WTC11 (cell line): ENCODE measurements at regions not wholly inside any gene's neighbourhood (a gene's known extent, or its start where the extent isn't known, plus 50 kb on each side); places are given as distances from the start of the nearest gene placed in this dataset.

Experiments used
- ATAC-seq: fragments of 200-7000 bp; cut with Tn5 transposase; 2 replicates; pipeline ENCODE4 v1.10.0; 2021; ENCODE audit warnings: mild to moderate bottlenecking, moderate library complexity
- CTCF ChIA-PET: fragments of 300-600 bp; sonication (Branson Sonifier 250); formaldehyde crosslinking; loops from one replicate; lab custom pipeline; 2021; ENCODE audit warnings: antibody characterized with exemption; lab: Charles Lee
- POLR2A ChIA-PET: fragments of 350-600 bp; sonication (Branson Sonifier 250); formaldehyde crosslinking; loops from one replicate; lab custom pipeline; 2021; ENCODE audit warnings: antibody characterized with exemption; lab: Charles Lee
- DNase-seq: peaks from one replicate; pipeline ENCODE4 v3.0.0; 2021; ENCODE audit warnings: low spot score
- H3K27ac Mint-ChIP-seq: 2 replicates; pipeline ENCODE4 v1.8.0; 2021; ENCODE audit warnings: mixed read lengths
- H3K27me3 Mint-ChIP-seq: 2 replicates; pipeline ENCODE4 v1.8.0; 2021; ENCODE audit warnings: low read depth, mild to moderate bottlenecking, moderate library complexity, mixed read lengths
- H3K36me3 Mint-ChIP-seq: 2 replicates; pipeline ENCODE4 v1.8.0; 2021; ENCODE audit warnings: mixed read lengths
- H3K4me1 Mint-ChIP-seq: 2 replicates; pipeline ENCODE4 v1.8.0; 2022; ENCODE audit warnings: mixed read lengths
- H3K4me3 Mint-ChIP-seq: 2 replicates; pipeline ENCODE4 v1.8.0; 2021; ENCODE audit warnings: mild to moderate bottlenecking, moderate library complexity, mixed read lengths
- H3K9me3 Mint-ChIP-seq: 2 replicates; pipeline ENCODE4 v1.8.0; 2021; ENCODE audit warnings: mixed read lengths
- E2F1 ChIP-seq: sonication (generic); formaldehyde crosslinking; IDR thresholded peaks from 2 replicates; pipeline ENCODE4 v1.8.0; 2022; ENCODE audit warnings: mild to moderate bottlenecking, missing genetic modification reagents
- NR2C2 ChIP-seq: sonication (generic); formaldehyde crosslinking; IDR thresholded peaks from 2 replicates; pipeline ENCODE4 v1.8.0; 2022; ENCODE audit warnings: mild to moderate bottlenecking, missing genetic modification reagents
- PREB ChIP-seq: sonication (generic); formaldehyde crosslinking; IDR thresholded peaks from 2 replicates; pipeline ENCODE4 v1.8.1; 2022; ENCODE audit warnings: mild to moderate bottlenecking, missing genetic modification reagents, moderate library complexity, borderline replicate concordance
- SMAD3 ChIP-seq: sonication (generic); formaldehyde crosslinking; IDR thresholded peaks from 2 replicates; pipeline ENCODE4 v1.8.0; 2022; ENCODE audit warnings: missing genetic modification reagents, mild to moderate bottlenecking, borderline replicate concordance
- TP53 ChIP-seq: sonication (generic); formaldehyde crosslinking; IDR thresholded peaks from 2 replicates; pipeline ENCODE4 v1.8.1; 2023; ENCODE audit warnings: mild to moderate bottlenecking, missing genetic modification reagents
- ZNF263 ChIP-seq: sonication (generic); formaldehyde crosslinking; IDR thresholded peaks from 2 replicates; pipeline ENCODE4 v1.8.1; 2022; ENCODE audit warnings: low read depth, mild to moderate bottlenecking, moderate library complexity, missing genetic modification reagents
- TF ChIP-seq, protein P1 (sequence below): sonication (generic); formaldehyde crosslinking; IDR thresholded peaks from 2 replicates; pipeline ENCODE4 v1.8.1; 2023; ENCODE audit warnings: mild to moderate bottlenecking, missing genetic modification reagents, moderate library complexity
- TF ChIP-seq, protein P2 (sequence below): sonication (generic); formaldehyde crosslinking; IDR thresholded peaks from 2 replicates; pipeline ENCODE4 v1.8.0; 2022; ENCODE audit warnings: mild to moderate bottlenecking, missing genetic modification reagents
- TF ChIP-seq, protein P3 (sequence below): fragments of 200-600 bp; IDR thresholded peaks from 2 replicates; pipeline ENCODE4 v1.8.0; 2022; ENCODE audit warnings: antibody characterized with exemption
- TF ChIP-seq, protein P4 (sequence below): sonication (generic); formaldehyde crosslinking; IDR thresholded peaks from 2 replicates; pipeline ENCODE4 v1.8.1; 2022; ENCODE audit warnings: low read depth, missing genetic modification reagents, borderline replicate concordance
- TF ChIP-seq, protein P5 (sequence below): fragments of 250-450 bp; sonication (Bioruptor Pico); IDR thresholded peaks from 2 replicates; pipeline ENCODE4 v2.1.2; 2022; ENCODE audit warnings: mild to moderate bottlenecking, moderate library complexity
- TF ChIP-seq, protein P6 (sequence below): sonication (generic); formaldehyde crosslinking; IDR thresholded peaks from 2 replicates; pipeline ENCODE4 v1.8.1; 2023; ENCODE audit warnings: mild to moderate bottlenecking, missing genetic modification reagents, borderline replicate concordance

DNA sequence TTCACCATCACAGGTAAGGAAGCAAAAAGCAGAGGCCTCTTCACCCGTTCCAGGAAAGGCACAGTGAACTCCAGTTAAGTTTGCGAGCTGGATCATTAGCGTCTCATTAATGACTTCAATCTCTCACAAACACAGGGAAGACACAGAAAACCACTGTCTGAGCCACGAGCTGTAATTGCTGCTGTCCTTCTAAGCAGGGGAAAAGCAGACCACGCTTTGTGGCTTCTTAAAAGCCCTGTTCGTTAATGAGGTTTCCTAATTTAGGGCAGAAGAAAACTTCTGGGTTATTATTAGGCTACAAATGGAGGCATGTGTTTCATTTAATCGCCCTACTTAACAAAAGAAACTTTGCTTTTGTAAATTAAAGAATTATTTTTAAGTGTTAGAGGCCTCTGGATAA, 50.6 kb upstream of the FAM174B start (continued):
- TF ChIP-seq, protein P1, sequence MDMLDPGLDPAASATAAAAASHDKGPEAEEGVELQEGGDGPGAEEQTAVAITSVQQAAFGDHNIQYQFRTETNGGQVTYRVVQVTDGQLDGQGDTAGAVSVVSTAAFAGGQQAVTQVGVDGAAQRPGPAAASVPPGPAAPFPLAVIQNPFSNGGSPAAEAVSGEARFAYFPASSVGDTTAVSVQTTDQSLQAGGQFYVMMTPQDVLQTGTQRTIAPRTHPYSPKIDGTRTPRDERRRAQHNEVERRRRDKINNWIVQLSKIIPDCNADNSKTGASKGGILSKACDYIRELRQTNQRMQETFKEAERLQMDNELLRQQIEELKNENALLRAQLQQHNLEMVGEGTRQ (CRISPR knock-in tag), result no peak
- TF ChIP-seq, protein P2, sequence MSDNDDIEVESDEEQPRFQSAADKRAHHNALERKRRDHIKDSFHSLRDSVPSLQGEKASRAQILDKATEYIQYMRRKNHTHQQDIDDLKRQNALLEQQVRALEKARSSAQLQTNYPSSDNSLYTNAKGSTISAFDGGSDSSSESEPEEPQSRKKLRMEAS (CRISPR knock-in tag), result no peak
- no peak for TF ChIP-seq TP53
- TF ChIP-seq, protein P3, sequence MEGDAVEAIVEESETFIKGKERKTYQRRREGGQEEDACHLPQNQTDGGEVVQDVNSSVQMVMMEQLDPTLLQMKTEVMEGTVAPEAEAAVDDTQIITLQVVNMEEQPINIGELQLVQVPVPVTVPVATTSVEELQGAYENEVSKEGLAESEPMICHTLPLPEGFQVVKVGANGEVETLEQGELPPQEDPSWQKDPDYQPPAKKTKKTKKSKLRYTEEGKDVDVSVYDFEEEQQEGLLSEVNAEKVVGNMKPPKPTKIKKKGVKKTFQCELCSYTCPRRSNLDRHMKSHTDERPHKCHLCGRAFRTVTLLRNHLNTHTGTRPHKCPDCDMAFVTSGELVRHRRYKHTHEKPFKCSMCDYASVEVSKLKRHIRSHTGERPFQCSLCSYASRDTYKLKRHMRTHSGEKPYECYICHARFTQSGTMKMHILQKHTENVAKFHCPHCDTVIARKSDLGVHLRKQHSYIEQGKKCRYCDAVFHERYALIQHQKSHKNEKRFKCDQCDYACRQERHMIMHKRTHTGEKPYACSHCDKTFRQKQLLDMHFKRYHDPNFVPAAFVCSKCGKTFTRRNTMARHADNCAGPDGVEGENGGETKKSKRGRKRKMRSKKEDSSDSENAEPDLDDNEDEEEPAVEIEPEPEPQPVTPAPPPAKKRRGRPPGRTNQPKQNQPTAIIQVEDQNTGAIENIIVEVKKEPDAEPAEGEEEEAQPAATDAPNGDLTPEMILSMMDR, result no peak
- TF ChIP-seq E2F1 (CRISPR knock-in tag), result no peak

GRCh38 chr15:92707880-92708551, 52.4 kb upstream of the FAM174B start:
- H3K27me3 Mint-ChIP-seq, result peaks cover 36% of the 10 kb centered on the region
- DNase-seq, result no peak
- TF ChIP-seq SMAD3 (no peak), ZNF263 (no peak), NR2C2 (CRISPR knock-in tag) (no peak), PREB (CRISPR knock-in tag) (no peak)
- TF ChIP-seq, protein P4, sequence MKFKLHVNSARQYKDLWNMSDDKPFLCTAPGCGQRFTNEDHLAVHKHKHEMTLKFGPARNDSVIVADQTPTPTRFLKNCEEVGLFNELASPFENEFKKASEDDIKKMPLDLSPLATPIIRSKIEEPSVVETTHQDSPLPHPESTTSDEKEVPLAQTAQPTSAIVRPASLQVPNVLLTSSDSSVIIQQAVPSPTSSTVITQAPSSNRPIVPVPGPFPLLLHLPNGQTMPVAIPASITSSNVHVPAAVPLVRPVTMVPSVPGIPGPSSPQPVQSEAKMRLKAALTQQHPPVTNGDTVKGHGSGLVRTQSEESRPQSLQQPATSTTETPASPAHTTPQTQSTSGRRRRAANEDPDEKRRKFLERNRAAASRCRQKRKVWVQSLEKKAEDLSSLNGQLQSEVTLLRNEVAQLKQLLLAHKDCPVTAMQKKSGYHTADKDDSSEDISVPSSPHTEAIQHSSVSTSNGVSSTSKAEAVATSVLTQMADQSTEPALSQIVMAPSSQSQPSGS (CRISPR knock-in tag), result no peak
- TF ChIP-seq, protein P1 (CRISPR knock-in tag), result no peak
- TF ChIP-seq, protein P5, sequence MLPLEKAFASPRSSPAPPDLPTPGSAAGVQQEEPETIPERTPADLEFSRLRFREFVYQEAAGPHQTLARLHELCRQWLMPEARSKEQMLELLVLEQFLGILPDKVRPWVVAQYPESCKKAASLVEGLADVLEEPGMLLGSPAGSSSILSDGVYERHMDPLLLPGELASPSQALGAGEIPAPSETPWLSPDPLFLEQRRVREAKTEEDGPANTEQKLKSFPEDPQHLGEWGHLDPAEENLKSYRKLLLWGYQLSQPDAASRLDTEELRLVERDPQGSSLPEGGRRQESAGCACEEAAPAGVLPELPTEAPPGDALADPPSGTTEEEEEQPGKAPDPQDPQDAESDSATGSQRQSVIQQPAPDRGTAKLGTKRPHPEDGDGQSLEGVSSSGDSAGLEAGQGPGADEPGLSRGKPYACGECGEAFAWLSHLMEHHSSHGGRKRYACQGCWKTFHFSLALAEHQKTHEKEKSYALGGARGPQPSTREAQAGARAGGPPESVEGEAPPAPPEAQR (CRISPR knock-in tag), result no peak
- TF ChIP-seq, protein P6, sequence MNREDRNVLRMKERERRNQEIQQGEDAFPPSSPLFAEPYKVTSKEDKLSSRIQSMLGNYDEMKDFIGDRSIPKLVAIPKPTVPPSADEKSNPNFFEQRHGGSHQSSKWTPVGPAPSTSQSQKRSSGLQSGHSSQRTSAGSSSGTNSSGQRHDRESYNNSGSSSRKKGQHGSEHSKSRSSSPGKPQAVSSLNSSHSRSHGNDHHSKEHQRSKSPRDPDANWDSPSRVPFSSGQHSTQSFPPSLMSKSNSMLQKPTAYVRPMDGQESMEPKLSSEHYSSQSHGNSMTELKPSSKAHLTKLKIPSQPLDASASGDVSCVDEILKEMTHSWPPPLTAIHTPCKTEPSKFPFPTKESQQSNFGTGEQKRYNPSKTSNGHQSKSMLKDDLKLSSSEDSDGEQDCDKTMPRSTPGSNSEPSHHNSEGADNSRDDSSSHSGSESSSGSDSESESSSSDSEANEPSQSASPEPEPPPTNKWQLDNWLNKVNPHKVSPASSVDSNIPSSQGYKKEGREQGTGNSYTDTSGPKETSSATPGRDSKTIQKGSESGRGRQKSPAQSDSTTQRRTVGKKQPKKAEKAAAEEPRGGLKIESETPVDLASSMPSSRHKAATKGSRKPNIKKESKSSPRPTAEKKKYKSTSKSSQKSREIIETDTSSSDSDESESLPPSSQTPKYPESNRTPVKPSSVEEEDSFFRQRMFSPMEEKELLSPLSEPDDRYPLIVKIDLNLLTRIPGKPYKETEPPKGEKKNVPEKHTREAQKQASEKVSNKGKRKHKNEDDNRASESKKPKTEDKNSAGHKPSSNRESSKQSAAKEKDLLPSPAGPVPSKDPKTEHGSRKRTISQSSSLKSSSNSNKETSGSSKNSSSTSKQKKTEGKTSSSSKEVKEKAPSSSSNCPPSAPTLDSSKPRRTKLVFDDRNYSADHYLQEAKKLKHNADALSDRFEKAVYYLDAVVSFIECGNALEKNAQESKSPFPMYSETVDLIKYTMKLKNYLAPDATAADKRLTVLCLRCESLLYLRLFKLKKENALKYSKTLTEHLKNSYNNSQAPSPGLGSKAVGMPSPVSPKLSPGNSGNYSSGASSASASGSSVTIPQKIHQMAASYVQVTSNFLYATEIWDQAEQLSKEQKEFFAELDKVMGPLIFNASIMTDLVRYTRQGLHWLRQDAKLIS, result no peak
- TF ChIP-seq, all 79 proteins: peak for 0
- H3K27ac Mint-ChIP-seq, result no peak overlapping the region
- H3K36me3 Mint-ChIP-seq, result no peaks in the 10 kb centered on the region
- H3K9me3 Mint-ChIP-seq, result no peaks in the 10 kb centered on the region
- no peak for ATAC-seq
- ChIA-PET CTCF (interaction anchor here (0.8 to 1.2 kb wide), 2 partner anchors 186 to 316 kb away, joined by 4 read pairs; no protein-coding TSS in a partner anchor), POLR2A (no interaction called here)
- H3K4me1 Mint-ChIP-seq, result peaks cover 20% of the 10 kb centered on the region
- H3K4me3 Mint-ChIP-seq, result no peak overlapping the region
